Psoas muscle (tissue), 7 donors: ENCODE measurements at regions not wholly inside any gene's neighbourhood (a gene's known extent, or its start where the extent isn't known, plus 50 kb on each side); places are given as distances from the start of the nearest gene placed in this dataset.

Experiments used
- ATAC-seq, 4 donors: fragments of 200-7000 bp; cut with Tn5 transposase; one replicate each; pipeline ENCODE4 v1.9.1; 2020; ENCODE audit warnings: moderate library complexity in 3 of 4, mild to moderate bottlenecking in 2 of 4
- DNase-seq, 2 donors: peaks; one replicate each; pipeline ENCODE4 v3.0.0-alpha.2; 2020
- H3K27ac ChIP-seq: fragments of 200-600 bp; one replicate; pipeline ENCODE4 v1.8.0; 2022
- H3K27me3 ChIP-seq, 3 donors: fragments of 200-600 bp in 1 of 3; one replicate each; pipeline versions ENCODE4 v1.6.1 to v1.8.0; 2013 to 2022; ENCODE audit warnings: low read length in 2 of 3, mild to moderate bottlenecking in 2 of 3, moderate library complexity in 1 of 3; ENCODE audit not compliant: insufficient read depth in 3 of 3
- H3K36me3 ChIP-seq, 2 donors: fragments of 200-600 bp in 1 of 2; one replicate each; pipeline versions ENCODE4 v1.6.1 to v1.8.0; 2013 to 2022; ENCODE audit warnings: low read depth in 1 of 2, mild to moderate bottlenecking in 1 of 2, moderate library complexity in 1 of 2; ENCODE audit not compliant: insufficient read depth in 1 of 2
- H3K4me1 ChIP-seq: fragments of 200-600 bp; one replicate; pipeline ENCODE4 v1.8.0; 2022
- H3K4me3 ChIP-seq: fragments of 200-600 bp; one replicate; pipeline ENCODE4 v1.8.0; 2022; ENCODE audit warnings: mild to moderate bottlenecking
- H3K9me3 ChIP-seq: fragments of 200-600 bp; one replicate; pipeline ENCODE4 v1.8.0; 2022
- WGBS, 3 donors: extraction: QIAGEN DNeasy Blood & Tissue Kit; methylation state at CpG; one replicate each; pipeline versions ENCODE4 v1.1.6 to v1.1.7; 2013; 5-methylcytosine and 5-hydroxymethylcytosine counted together
- intact Hi-C, 2 donors: fragments of 100-400 bp; cut with DNase I; formaldehyde crosslinking; loops; one replicate each; pipeline versions ENCODE4 v1.11.0 to v1.14.2; 2022
- TF ChIP-seq, protein P1 (sequence below): fragments of 200-600 bp; IDR thresholded peaks from one replicate; pipeline ENCODE4 v1.8.0; 2022; ENCODE audit warnings: antibody characterized with exemption
- donor health status: healthy with polysubstance abuse.
- donor health status: DM: no; HTN: no; CAD: no; lungs with moderate emphysema.
- donor health status: Bipolar disorder and iron deficiency.
- donor health status: healthy.
- donor health status: DM: yes; HTN: yes; CAD: no.
- donor health status: DM: no; HTN: no; CAD: no.
- donor health status: DM: yes; HTN: yes; CAD: no.

DNA sequence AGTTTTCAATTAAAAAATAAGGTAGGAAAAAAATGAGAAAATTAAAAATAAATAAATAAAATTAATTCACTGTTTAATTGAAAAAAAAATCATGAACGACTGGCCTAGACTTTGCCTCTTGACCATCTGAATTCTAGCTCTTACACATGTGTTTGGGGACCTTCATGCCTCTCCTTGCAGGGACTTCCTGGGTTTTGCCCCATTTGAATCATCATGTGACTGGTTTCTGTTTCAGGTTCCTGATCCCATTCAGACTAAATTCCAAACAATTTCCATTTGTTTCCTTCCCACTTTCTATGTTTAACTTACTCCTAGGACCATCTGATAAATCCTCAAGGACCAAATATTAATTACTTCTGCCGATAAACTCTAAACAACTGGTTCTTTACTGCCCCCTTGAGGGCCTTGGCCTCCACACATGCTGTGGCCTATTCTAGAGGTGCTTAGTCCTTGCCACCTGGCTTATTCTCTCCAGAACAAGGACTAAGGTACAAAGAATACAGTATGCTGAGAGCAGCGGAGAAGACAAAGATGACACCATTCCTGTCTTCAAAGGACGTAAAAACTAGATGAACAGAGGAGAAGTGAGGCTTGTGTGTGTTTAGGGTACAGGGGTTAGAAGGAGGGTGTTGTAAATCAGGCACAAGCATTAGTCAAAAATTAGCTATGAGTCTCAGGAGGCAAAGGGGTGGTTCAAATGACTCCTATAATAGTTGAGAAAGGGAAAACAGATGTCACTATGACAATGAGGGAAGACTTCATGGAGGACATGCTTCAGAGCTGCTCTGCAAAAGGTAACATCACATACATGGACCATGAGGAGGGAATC lies 125.8 kb upstream of the AVPR1A start:
- Histone ChIP-seq H3K4me3 (no peak overlapping the region), H3K4me1 (no peaks in the 10 kb centered on the region), H3K36me3 (no peaks in the 10 kb centered on the region), H3K9me3 (no peaks in the 10 kb centered on the region), H3K27ac (no peak overlapping the region), H3K27me3 (no peaks in the 10 kb centered on the region)
- TF ChIP-seq, protein P1, sequence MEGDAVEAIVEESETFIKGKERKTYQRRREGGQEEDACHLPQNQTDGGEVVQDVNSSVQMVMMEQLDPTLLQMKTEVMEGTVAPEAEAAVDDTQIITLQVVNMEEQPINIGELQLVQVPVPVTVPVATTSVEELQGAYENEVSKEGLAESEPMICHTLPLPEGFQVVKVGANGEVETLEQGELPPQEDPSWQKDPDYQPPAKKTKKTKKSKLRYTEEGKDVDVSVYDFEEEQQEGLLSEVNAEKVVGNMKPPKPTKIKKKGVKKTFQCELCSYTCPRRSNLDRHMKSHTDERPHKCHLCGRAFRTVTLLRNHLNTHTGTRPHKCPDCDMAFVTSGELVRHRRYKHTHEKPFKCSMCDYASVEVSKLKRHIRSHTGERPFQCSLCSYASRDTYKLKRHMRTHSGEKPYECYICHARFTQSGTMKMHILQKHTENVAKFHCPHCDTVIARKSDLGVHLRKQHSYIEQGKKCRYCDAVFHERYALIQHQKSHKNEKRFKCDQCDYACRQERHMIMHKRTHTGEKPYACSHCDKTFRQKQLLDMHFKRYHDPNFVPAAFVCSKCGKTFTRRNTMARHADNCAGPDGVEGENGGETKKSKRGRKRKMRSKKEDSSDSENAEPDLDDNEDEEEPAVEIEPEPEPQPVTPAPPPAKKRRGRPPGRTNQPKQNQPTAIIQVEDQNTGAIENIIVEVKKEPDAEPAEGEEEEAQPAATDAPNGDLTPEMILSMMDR, result peak; percentile 25
- WGBS, 3 donors, result 31 to 36% (median 35%) methylated on average over 4 of the region's 4 CpGs
- DNase-seq (no peak), ATAC-seq (no peak)
- intact Hi-C loops, result no loop called here

DNA sequence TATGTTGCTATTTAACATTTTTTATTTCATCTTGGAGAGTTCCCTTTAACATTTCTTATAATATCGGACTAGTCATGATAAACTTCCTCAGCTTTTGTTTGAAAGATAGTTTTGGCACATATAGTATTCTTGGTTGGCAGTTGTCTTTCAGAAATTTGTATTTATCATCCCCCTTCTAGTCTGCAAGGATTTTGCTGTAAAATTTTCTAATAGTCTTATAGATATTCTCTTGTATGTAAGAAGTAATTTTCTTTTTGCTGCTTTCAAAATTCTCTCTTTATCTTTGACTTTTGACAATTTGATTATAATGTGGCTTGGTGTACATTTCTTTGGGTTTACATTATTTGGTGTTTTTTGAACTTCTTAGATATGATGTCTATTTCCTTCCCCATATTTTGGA lies 116.0 kb upstream of the AVPR1A start:
- Histone ChIP-seq H3K27me3 (no peaks in the 10 kb centered on the region), H3K36me3 (no peaks in the 10 kb centered on the region), H3K4me3 (no peak overlapping the region), H3K9me3 (peaks cover 17% of the 10 kb centered on the region), H3K27ac (no peak overlapping the region), H3K4me1 (no peaks in the 10 kb centered on the region)
- intact Hi-C loops, result no loop called here
- no peak for DNase-seq
- no peak for ATAC-seq
- TF ChIP-seq, protein P1, result no peak
- WGBS, 3 donors, result 87 to 92% (median 88%) methylated on average over 1 of the region's 1 CpG

DNA sequence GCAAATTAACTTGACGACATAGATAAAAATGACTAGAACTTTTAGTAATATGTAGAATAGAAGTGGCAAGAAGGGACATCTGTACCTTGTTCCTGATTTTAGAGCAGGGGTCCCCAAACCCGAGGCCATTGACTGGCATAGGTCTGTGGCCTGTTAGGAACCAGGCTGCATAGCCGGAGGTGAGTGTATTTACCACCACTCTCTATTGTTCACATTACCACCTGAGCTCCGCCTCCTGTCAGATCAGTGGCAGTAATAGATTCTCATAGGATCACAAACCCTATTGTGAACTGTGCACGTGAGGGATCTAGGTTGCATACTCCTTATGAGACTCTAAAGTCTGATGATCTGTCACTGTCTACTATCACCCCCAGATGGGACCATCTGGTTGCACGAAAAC lies 113.6 kb upstream of the AVPR1A start:
- intact Hi-C loops, result no loop called here
- no peaks in the 10 kb centered on the region for H3K27me3 ChIP-seq
- H3K9me3 ChIP-seq, result peaks cover 17% of the 10 kb centered on the region
- DNase-seq, result no peak
- no peak for ATAC-seq
- TF ChIP-seq, protein P1, result no peak
- 81 to 84% (median 83%) methylated on average over 6 of the region's 6 CpGs for WGBS, 3 donors
- H3K4me1 ChIP-seq, result no peaks in the 10 kb centered on the region
- no peak overlapping the region for H3K27ac ChIP-seq
- H3K4me3 ChIP-seq, result no peak overlapping the region
- H3K36me3 ChIP-seq, result no peaks in the 10 kb centered on the region

DNA sequence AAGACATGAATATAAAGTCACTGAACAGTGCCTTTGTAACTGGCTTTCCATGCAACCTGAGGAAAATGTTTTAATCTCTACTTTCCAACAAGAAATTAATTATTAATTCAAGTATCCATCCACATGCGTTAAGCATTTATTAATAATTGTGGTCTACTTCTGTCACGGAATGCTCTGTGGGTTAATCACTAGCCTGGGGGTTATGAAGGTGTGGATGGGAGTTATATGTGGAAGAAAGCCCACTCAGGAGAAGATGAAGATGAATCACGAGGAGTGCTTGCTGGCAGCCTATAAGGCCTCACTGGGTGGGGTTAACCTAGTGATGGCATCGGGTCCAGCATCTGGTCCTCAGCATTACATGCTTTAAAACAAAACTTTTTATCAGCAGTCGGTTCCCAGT lies 99.5 kb upstream of the AVPR1A start:
- intact Hi-C loops, result no loop called here
- no peak for ATAC-seq
- no peak for DNase-seq
- H3K36me3 ChIP-seq, result no peaks in the 10 kb centered on the region
- no peaks in the 10 kb centered on the region for H3K4me1 ChIP-seq
- no peak overlapping the region for H3K27ac ChIP-seq
- H3K27me3 ChIP-seq, result no peaks in the 10 kb centered on the region
- TF ChIP-seq, protein P1, result no peak
- no peaks in the 10 kb centered on the region for H3K9me3 ChIP-seq
- WGBS, 3 donors, result 77 to 81% (median 78%) methylated on average over 5 of the region's 5 CpGs
- no peak overlapping the region for H3K4me3 ChIP-seq

DNA sequence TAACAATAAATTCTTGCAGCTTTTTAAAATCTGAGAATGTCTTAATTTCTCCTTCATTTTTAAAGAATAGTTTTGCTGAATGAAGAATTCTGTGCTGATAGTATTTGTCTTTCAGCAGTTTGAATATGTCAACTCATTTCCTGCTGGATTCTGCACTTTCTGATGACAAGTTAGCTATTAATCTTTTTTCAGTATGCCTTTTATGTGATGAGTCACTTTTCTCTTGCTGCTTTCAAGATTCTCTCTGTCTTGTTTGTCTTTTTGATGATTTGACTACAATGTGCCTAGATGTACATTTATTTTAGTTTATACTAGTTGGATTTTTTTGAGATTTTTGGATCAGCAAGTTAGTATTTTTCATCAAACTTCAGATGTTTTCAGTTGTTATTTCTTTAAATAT lies 87.9 kb upstream of the AVPR1A start:
- H3K36me3 ChIP-seq, result no peaks in the 10 kb centered on the region
- DNase-seq (no peak), ATAC-seq (no peak)
- no peak overlapping the region for H3K4me3 ChIP-seq
- TF ChIP-seq, protein P1, result no peak
- H3K27ac ChIP-seq, result no peak overlapping the region
- H3K9me3 ChIP-seq, result no peaks in the 10 kb centered on the region
- H3K4me1 ChIP-seq, result no peaks in the 10 kb centered on the region
- H3K27me3 ChIP-seq, result no peaks in the 10 kb centered on the region
- intact Hi-C loops, result no loop called here
